Loucy (cell line): ENCODE measurements at regions not wholly inside any gene's neighbourhood (a gene's known extent, or its start where the extent isn't known, plus 50 kb on each side); places are given as distances from the start of the nearest gene placed in this dataset.

Experiments
- EZH2phosphoT487 ChIP-seq: fragments of 200-600 bp; IDR thresholded peaks from 2 replicates; pipeline ENCODE4 v1.6.1; 2018; ENCODE audit warnings: antibody characterized with exemption, mild to moderate bottlenecking, moderate library complexity, borderline replicate concordance
- TF ChIP-seq, protein P1 (sequence below): fragments of 200-600 bp; sonication (generic); conservative IDR thresholded peaks from 2 replicates; pipeline ENCODE4 v1.5.1; 2014; ENCODE audit warnings: mild to moderate bottlenecking, antibody characterized with exemption, low read length

DNA sequence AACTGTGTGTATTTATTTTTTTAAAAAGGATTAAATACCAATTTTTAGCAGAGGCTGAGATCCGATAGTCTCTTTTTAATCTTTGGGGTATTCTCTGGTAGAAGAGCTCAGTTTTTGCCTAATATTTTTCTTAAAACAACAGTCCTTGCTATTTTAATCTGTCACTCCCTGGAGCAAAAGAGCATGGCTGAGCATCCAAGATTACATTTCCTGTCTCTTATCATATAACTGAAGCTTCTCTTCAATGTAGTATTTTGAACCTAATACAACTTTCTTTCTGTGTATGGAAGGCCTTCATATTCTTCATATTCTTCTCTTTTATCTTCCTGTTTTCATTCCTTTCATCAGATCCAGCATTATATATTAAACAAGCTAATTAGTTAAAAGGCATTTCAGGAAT is 293.7 kb downstream of the NSUN3 start:
- TF ChIP-seq, protein P1, sequence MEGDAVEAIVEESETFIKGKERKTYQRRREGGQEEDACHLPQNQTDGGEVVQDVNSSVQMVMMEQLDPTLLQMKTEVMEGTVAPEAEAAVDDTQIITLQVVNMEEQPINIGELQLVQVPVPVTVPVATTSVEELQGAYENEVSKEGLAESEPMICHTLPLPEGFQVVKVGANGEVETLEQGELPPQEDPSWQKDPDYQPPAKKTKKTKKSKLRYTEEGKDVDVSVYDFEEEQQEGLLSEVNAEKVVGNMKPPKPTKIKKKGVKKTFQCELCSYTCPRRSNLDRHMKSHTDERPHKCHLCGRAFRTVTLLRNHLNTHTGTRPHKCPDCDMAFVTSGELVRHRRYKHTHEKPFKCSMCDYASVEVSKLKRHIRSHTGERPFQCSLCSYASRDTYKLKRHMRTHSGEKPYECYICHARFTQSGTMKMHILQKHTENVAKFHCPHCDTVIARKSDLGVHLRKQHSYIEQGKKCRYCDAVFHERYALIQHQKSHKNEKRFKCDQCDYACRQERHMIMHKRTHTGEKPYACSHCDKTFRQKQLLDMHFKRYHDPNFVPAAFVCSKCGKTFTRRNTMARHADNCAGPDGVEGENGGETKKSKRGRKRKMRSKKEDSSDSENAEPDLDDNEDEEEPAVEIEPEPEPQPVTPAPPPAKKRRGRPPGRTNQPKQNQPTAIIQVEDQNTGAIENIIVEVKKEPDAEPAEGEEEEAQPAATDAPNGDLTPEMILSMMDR, result no peak
- TF ChIP-seq EZH2phosphoT487, result no peak
